Umbilical cord (tissue), 1 donor: ENCODE measurements at regions not wholly inside any gene's neighbourhood (a gene's known extent, or its start where the extent isn't known, plus 50 kb on each side); places are given as distances from the start of the nearest gene placed in this dataset.
"Not testable (repeated sequence)": the region's sequence is repeated elsewhere in the genome, so short reads cannot be mapped to it uniquely, and the experiment has no call there.

Source experiments
- DNase-seq: peaks from one replicate; pipeline ENCODE4 v3.0.0-alpha.2; 2015; ENCODE audit warnings: low spot score

- not testable (repeated sequence) for DNase-seq
These were observed 219.6 kb downstream of the BAMBI start for GRCh38 chr10:28896791-28897409.

- no peak for DNase-seq
These were observed 220.5 kb downstream of the BAMBI start for GRCh38 chr10:28897617-28898464.

GRCh38 chr10:28902215-28902614, 224.9 kb downstream of the BAMBI start:
- no peak for DNase-seq

- no peak for DNase-seq
These were observed 225.7 kb downstream of the BAMBI start for GRCh38 chr10:28903063-28903462.

- DNase-seq = no peak
These were observed 226.4 kb downstream of the BAMBI start for GRCh38 chr10:28903736-28904135.

- DNase-seq = no peak
These were observed 228.1 kb downstream of the BAMBI start for GRCh38 chr10:28905371-28905770.

- peak; percentile 35 for DNase-seq
These were observed 228.7 kb downstream of the BAMBI start for GRCh38 chr10:28906011-28906411.

- no peak for DNase-seq
These were observed 229.1 kb downstream of the BAMBI start for GRCh38 chr10:28906415-28906814.

GRCh38 chr10:28906934-28907333, 229.6 kb downstream of the BAMBI start:
- DNase-seq = peak; percentile 57

- DNase-seq = no peak
These were observed 232.6 kb downstream of the BAMBI start for GRCh38 chr10:28909875-28910274.

GRCh38 chr10:28910956-28911355, 233.6 kb downstream of the BAMBI start:
- peak; percentile 73 for DNase-seq

- peak; percentile 6 for DNase-seq
These were observed 234.2 kb downstream of the BAMBI start for GRCh38 chr10:28911511-28911910.

GRCh38 chr10:28912017-28912783, 234.9 kb downstream of the BAMBI start:
- DNase-seq = no peak

GRCh38 chr10:28913436-28914237, 236.3 kb downstream of the BAMBI start:
- no peak for DNase-seq

GRCh38 chr10:28914701-28915100, 237.4 kb downstream of the BAMBI start:
- no peak for DNase-seq

- DNase-seq = no peak
These were observed 238.8 kb downstream of the BAMBI start for GRCh38 chr10:28915989-28916588.

- no peak for DNase-seq
These were observed 242.8 kb downstream of the BAMBI start for GRCh38 chr10:28920091-28920490.

GRCh38 chr10:28922127-28922526, 244.8 kb downstream of the BAMBI start:
- DNase-seq = no peak

GRCh38 chr10:28922861-28923260, 245.5 kb downstream of the BAMBI start:
- no peak for DNase-seq

- no peak for DNase-seq
These were observed 247.4 kb downstream of the BAMBI start for GRCh38 chr10:28924717-28925116.

- peak; percentile 67 for DNase-seq
These were observed 247.9 kb downstream of the BAMBI start for GRCh38 chr10:28925121-28925663.
